ENCODE measurements at regions not wholly inside any gene's neighbourhood (a gene's known extent, or its start where the extent isn't known, plus 50 kb on each side); places are given as distances from the start of the nearest gene placed in this dataset.

GRCh38 chr2:56674084-56674483 lies 490.3 kb downstream of the CCDC85A start:
- FAIRE-seq = no peak

DNA sequence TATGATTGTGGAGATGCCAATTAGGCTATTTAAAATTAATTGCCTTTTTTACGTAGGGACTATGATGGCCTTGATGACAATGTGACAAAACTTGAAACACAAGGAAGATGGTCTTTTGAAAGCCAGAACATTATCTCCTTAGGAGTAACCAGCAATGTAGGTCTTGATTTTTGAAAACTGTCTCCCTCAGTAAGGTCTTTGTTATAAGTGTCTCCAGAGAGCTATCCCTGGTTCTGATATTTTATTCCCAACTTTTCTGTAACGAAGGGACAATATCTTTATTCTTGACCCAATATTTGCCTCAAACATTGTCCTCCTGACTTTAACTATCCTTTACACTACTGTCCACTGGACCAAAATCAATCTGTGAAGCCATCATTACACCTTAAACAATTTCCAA lies 493.2 kb downstream of the CCDC85A start:
- ChIA-PET POLR2A (no interaction called here), CTCF (ENCODE audit: low intra/inter-chr PET ratio, low total read pairs) (no interaction called here)
- Histone ChIP-seq H3K36me3 (replicated peaks in 1 of 2; ENCODE audit: control insufficient read depth in 1 of 2, insufficient read depth in 2 of 2, low read length in 2 of 2) (no peaks in the 10 kb centered on the region), H3K4me3 (replicated peaks in 1 of 3; ENCODE audit: insufficient read depth in 1 of 3, low read depth in 2 of 3, low read length in 3 of 3) (no peak overlapping the region), H3K4me1 (ENCODE audit: insufficient read depth, low read length) (no peaks in the 10 kb centered on the region), H2AFZ (ENCODE audit: low read length) (no peak overlapping the region), H3K9me3 (ENCODE audit: low read length) (peaks cover 76% of the 10 kb centered on the region), H3K27ac (ENCODE audit: extremely low read length, insufficient read depth, low read length) (no peak overlapping the region), H3K9ac (ENCODE audit: insufficient read depth, low read depth, low read length) (no peak overlapping the region), H4K20me1 (ENCODE audit: insufficient read depth, low read length) (no peaks in the 10 kb centered on the region), H3K27me3 (ENCODE audit: control insufficient read depth in 1 of 2, insufficient read depth in 2 of 2, low read length in 2 of 2) (no peaks in the 10 kb centered on the region), H3K4me2 (ENCODE audit: low read depth, low read length) (no peak overlapping the region), H3K79me2 (ENCODE audit: insufficient read depth, low read length) (no peaks in the 10 kb centered on the region)
- ATAC-seq (no peak), DNase-seq (ENCODE audit: low spot score) (no peak), FAIRE-seq (no peak)
- 15% methylated on average over 2 of the region's 2 CpGs for WGBS (ENCODE audit: low lambda C conversion rate)
- intact Hi-C loops (cut with micrococcal nuclease; ENCODE audit: unreplicated experiment) = no loop called here
- BruUV-seq (replicated peaks) = no TSS peak
- in situ Hi-C loops (cut with HindIII; ENCODE audit: extremely low pct_ligation_motif_present, low pct_unique_long_range_greater_than_20kb) = no loop called here
- no peak for TF ChIP-seq SRF (IDR thresholded peaks at IDR 0.05; ENCODE audit: low read depth, low read length)
- no peak for TF ChIP-seq RXRA (CRISPR knock-in tag; IDR thresholded peaks at IDR 0.05)
- no peak for TF ChIP-seq MED8 (CRISPR knock-in tag; IDR thresholded peaks at IDR 0.05; ENCODE audit: insufficient replicate concordance)
- no peak for TF ChIP-seq DPF2 (CRISPR knock-in tag; IDR thresholded peaks at IDR 0.05; ENCODE audit: borderline replicate concordance, low read depth)
- no peak for TF ChIP-seq TCF7L2 (IDR thresholded peaks at IDR 0.05; ENCODE audit: low read depth, low read length)
- TF ChIP-seq, protein P1, sequence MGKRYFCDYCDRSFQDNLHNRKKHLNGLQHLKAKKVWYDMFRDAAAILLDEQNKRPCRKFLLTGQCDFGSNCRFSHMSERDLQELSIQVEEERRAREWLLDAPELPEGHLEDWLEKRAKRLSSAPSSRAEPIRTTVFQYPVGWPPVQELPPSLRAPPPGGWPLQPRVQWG (CRISPR knock-in tag; IDR thresholded peaks at IDR 0.05; ENCODE audit: borderline replicate concordance, low read depth) = no peak
- TF ChIP-seq, protein P2, sequence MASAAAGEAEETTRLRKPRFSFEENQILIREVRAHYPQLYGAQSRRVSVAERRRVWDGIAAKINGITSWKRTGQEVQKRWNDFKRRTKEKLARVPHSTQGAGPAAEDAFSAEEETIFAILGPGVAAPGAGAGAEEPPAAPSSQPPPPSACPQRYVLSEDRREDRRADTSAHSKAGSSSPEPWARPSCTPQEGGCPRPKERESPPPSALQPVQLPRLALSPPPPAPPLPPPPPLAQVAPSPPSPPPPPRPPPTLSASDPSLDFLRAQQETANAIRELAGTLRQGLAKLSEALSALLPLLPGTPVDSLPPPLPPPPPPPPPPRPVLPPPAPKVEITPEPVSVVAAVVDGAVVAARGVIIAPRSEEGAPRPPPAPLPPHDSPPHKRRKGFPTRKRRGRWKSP (CRISPR knock-in tag; IDR thresholded peaks at IDR 0.05) = no peak
- TF ChIP-seq AKAP8 (CRISPR knock-in tag; IDR thresholded peaks at IDR 0.05) = no peak
- no peak for TF ChIP-seq MED13 (CRISPR knock-in tag; IDR thresholded peaks at IDR 0.05)
- no peak for TF ChIP-seq ZBTB46 (CRISPR knock-in tag; IDR thresholded peaks at IDR 0.05; ENCODE audit: borderline replicate concordance)
- TF ChIP-seq MEIS1 (CRISPR knock-in tag; IDR thresholded peaks at IDR 0.05; ENCODE audit: borderline replicate concordance) = no peak
- TF ChIP-seq, protein P3, sequence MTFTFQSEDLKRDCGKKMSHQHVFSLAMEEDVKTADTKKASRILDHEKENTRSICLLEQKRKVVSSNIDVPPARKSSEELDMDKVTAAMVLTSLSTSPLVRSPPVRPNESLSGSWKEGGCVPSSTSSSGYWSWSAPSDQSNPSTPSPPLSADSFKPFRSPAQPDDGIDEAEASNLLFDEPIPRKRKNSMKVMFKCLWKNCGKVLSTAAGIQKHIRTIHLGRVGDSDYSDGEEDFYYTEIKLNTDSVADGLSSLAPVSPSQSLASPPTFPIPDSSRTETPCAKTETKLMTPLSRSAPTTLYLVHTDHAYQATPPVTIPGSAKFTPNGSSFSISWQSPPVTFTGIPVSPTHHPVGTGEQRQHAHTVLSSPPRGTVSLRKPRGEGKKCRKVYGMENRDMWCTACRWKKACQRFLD (CRISPR knock-in tag; IDR thresholded peaks at IDR 0.05; ENCODE audit: borderline replicate concordance) = no peak
- no peak for TF ChIP-seq ZNF674 (CRISPR knock-in tag; IDR thresholded peaks at IDR 0.05; ENCODE audit: low read depth)
- TF ChIP-seq RBAK (CRISPR knock-in tag; IDR thresholded peaks at IDR 0.05) = no peak

More at GRCh38 chr2:56674084-56674483, 490.3 kb downstream of the CCDC85A start:
- Histone ChIP-seq H3K27ac (ENCODE audit: extremely low read length, insufficient read depth, low read length) (no peak overlapping the region), H3K9ac (ENCODE audit: insufficient read depth, low read depth, low read length) (no peak overlapping the region), H3K4me2 (ENCODE audit: low read depth, low read length) (no peak overlapping the region), H4K20me1 (ENCODE audit: insufficient read depth, low read length) (no peaks in the 10 kb centered on the region), H3K27me3 (ENCODE audit: control insufficient read depth in 1 of 2, insufficient read depth in 2 of 2, low read length in 2 of 2) (no peaks in the 10 kb centered on the region), H3K36me3 (replicated peaks in 1 of 2; ENCODE audit: control insufficient read depth in 1 of 2, insufficient read depth in 2 of 2, low read length in 2 of 2) (no peaks in the 10 kb centered on the region), H3K79me2 (ENCODE audit: insufficient read depth, low read length) (no peaks in the 10 kb centered on the region), H3K4me3 (replicated peaks in 1 of 3; ENCODE audit: insufficient read depth in 1 of 3, low read depth in 2 of 3, low read length in 3 of 3) (no peak overlapping the region), H3K9me3 (ENCODE audit: low read length) (peaks cover 88% of the 10 kb centered on the region), H2AFZ (ENCODE audit: low read length) (no peak overlapping the region), H3K4me1 (ENCODE audit: insufficient read depth, low read length) (no peaks in the 10 kb centered on the region)
- ChIA-PET POLR2A (no interaction called here), CTCF (ENCODE audit: low intra/inter-chr PET ratio, low total read pairs) (no interaction called here)
- intact Hi-C loops (cut with micrococcal nuclease; ENCODE audit: unreplicated experiment) = no loop called here
- TF ChIP-seq ATF7 (IDR thresholded peaks at IDR 0.05) (peak; percentile 68), ATF7 (CRISPR knock-in tag; IDR thresholded peaks at IDR 0.05) (no peak), ZC3H4 (CRISPR knock-in tag; IDR thresholded peaks at IDR 0.05; ENCODE audit: borderline replicate concordance) (no peak), PCBP1 (IDR thresholded peaks at IDR 0.05; ENCODE audit: borderline replicate concordance, low read depth, low read length) (no peak)
- BruUV-seq (replicated peaks) = no TSS peak
- in situ Hi-C loops (cut with HindIII; ENCODE audit: extremely low pct_ligation_motif_present, low pct_unique_long_range_greater_than_20kb) = no loop called here
- no peak for DNase-seq (ENCODE audit: low spot score)
- no peak for ATAC-seq
